ENCODE measurements at regions not wholly inside any gene's neighbourhood (a gene's known extent, or its start where the extent isn't known, plus 50 kb on each side); places are given as distances from the start of the nearest gene placed in this dataset.

- no peak for TF ChIP-seq POLR2A (IDR thresholded peaks at IDR 0.05; ENCODE audit: low read depth, low read length)
- TF ChIP-seq POLR2AphosphoS5 (IDR thresholded peaks at IDR 0.05; ENCODE audit: low read depth, low read length), result no peak
- no peak for TF ChIP-seq TAF1 (IDR thresholded peaks at IDR 0.05; ENCODE audit: borderline replicate concordance, low read depth, low read length)
Observed at GRCh38 chr6:92777146-92777740, 642.1 kb downstream of the EPHA7 start.
